MCF 10A (cell line): ENCODE measurements at regions not wholly inside any gene's neighbourhood (a gene's known extent, or its start where the extent isn't known, plus 50 kb on each side); places are given as distances from the start of the nearest gene placed in this dataset.

Source experiments
- BruUV-seq: library from RNA; stranded (reverse); fragments of 400-500 nt; replicated peaks from 2 replicates; lab custom pipeline; 2021; lab: Mats Ljungman, UMichigan
- CTCF ChIA-PET: fragments of 300-600 bp; sonication (Branson Sonifier 250); formaldehyde crosslinking; extraction: SDS; loops from one replicate; lab custom pipeline; 2021; ENCODE audit warnings: antibody characterized with exemption, inconsistent platforms; lab: Yijun Ruan, JAX
- POLR2A ChIA-PET: fragments of 300-600, 350-650 bp; sonication (Branson Sonifier 250); formaldehyde crosslinking; extraction: SDS; loops from one replicate; lab custom pipeline; 2020; ENCODE audit warnings: antibody characterized with exemption, inconsistent platforms; lab: Yijun Ruan, JAX
- DNase-seq: peaks from one replicate; pipeline ENCODE4 v3.0.0-alpha.2; 2018; ENCODE audit not compliant: unreplicated experiment
- H3K27ac Mint-ChIP-seq: one replicate; pipeline ENCODE4 v1.8.0; 2022; ENCODE audit warnings: mild to moderate bottlenecking, low read depth, mixed read lengths; ENCODE audit not compliant: unreplicated experiment
- H3K27me3 Mint-ChIP-seq: one replicate; pipeline ENCODE4 v1.8.0; 2022; ENCODE audit warnings: mixed read lengths; ENCODE audit not compliant: insufficient read depth, unreplicated experiment
- H3K36me3 Mint-ChIP-seq: one replicate; pipeline ENCODE4 v1.8.0; 2022; ENCODE audit warnings: mild to moderate bottlenecking, moderate library complexity, mixed read lengths; ENCODE audit not compliant: insufficient read depth, unreplicated experiment
- H3K4me1 Mint-ChIP-seq: one replicate; pipeline ENCODE4 v1.8.0; 2022; ENCODE audit warnings: mixed read lengths; ENCODE audit not compliant: insufficient read depth, unreplicated experiment
- H3K4me3 Mint-ChIP-seq: one replicate; pipeline ENCODE4 v1.8.0; 2022; ENCODE audit warnings: mild to moderate bottlenecking, moderate library complexity, mixed read lengths; ENCODE audit not compliant: unreplicated experiment
- H3K9me3 Mint-ChIP-seq: one replicate; pipeline ENCODE4 v1.8.0; 2022; ENCODE audit warnings: mixed read lengths; ENCODE audit not compliant: unreplicated experiment
- intact Hi-C: fragments of 100-400 bp; cut with micrococcal nuclease; formaldehyde crosslinking; loops from 2 replicates; pipeline ENCODE4 v1.14.1; 2022
- TF ChIP-seq, protein P1 (sequence below): fragments of 200-600 bp; IDR thresholded peaks from one replicate; pipeline ENCODE4 v1.8.0; 2022; ENCODE audit warnings: antibody characterized with exemption, mild to moderate bottlenecking; ENCODE audit not compliant: unreplicated experiment

DNA sequence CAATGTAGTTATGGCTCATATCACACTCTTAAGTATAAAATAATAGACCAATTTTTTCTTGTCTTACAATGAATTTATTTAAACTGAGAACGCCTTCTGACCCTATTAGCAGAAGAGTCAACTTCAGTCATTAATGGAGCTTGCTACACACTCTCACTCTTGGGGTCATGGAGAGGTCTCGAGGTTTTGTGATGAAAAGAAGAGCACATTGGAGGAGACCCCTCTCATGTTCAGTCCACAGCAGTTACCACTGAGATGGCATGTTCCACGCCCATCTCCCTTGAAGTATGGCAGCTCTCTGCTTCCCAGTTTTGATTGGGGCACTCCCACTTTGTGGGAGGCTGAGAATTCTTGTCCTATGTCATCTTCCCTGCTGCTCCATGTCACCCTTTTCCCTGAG is 266.4 kb downstream of the RPS29 start:
- H3K4me1 Mint-ChIP-seq: no peaks in the 10 kb centered on the region
- TF ChIP-seq, protein P1, sequence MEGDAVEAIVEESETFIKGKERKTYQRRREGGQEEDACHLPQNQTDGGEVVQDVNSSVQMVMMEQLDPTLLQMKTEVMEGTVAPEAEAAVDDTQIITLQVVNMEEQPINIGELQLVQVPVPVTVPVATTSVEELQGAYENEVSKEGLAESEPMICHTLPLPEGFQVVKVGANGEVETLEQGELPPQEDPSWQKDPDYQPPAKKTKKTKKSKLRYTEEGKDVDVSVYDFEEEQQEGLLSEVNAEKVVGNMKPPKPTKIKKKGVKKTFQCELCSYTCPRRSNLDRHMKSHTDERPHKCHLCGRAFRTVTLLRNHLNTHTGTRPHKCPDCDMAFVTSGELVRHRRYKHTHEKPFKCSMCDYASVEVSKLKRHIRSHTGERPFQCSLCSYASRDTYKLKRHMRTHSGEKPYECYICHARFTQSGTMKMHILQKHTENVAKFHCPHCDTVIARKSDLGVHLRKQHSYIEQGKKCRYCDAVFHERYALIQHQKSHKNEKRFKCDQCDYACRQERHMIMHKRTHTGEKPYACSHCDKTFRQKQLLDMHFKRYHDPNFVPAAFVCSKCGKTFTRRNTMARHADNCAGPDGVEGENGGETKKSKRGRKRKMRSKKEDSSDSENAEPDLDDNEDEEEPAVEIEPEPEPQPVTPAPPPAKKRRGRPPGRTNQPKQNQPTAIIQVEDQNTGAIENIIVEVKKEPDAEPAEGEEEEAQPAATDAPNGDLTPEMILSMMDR: no peak
- H3K27ac Mint-ChIP-seq: no peak overlapping the region
- intact Hi-C loops: no loop called here
- peaks cover 25% of the 10 kb centered on the region for H3K27me3 Mint-ChIP-seq
- DNase-seq: no peak
- no TSS peak for BruUV-seq
- H3K9me3 Mint-ChIP-seq: peaks cover 13% of the 10 kb centered on the region
- no peaks in the 10 kb centered on the region for H3K36me3 Mint-ChIP-seq
- no peak overlapping the region for H3K4me3 Mint-ChIP-seq
- ChIA-PET CTCF (interaction anchor here (0.6 kb wide), 1 partner anchor 79 kb away, joined by 3 read pairs; no protein-coding TSS in a partner anchor), POLR2A (no interaction called here)

DNA sequence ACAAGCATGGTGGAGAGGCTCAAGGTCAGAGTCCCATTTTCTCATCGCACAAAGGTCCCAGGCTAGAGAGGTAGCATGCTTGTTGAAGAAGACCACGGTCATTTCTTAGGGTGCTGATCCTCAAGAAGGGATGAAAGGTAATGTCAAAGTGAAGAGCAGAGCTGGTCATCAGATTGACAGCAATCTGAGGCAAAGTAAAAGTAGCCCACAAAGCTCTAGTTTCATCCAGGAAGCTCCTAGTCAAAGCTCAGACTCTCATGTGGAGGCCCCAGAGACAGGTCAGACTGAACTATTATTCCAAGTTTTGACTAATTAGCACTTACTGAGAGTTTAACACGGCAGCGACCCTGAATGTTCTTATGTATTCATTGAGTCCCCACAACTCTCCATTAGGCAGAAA is 270.6 kb downstream of the RPS29 start:
- no peaks in the 10 kb centered on the region for H3K9me3 Mint-ChIP-seq
- no peak overlapping the region for H3K4me3 Mint-ChIP-seq
- intact Hi-C loops: no loop called here
- H3K4me1 Mint-ChIP-seq: no peaks in the 10 kb centered on the region
- H3K36me3 Mint-ChIP-seq: no peaks in the 10 kb centered on the region
- POLR2A ChIA-PET: no interaction called here
- TF ChIP-seq, protein P1: no peak
- H3K27ac Mint-ChIP-seq: no peak overlapping the region
- no peak for DNase-seq
- CTCF ChIA-PET: interaction anchor here (1.0 to 1.2 kb wide), 2 partner anchors 8 to 10 kb away, joined by 3 read pairs; no protein-coding TSS in a partner anchor
- no TSS peak for BruUV-seq
- peaks cover 8% of the 10 kb centered on the region for H3K27me3 Mint-ChIP-seq

DNA sequence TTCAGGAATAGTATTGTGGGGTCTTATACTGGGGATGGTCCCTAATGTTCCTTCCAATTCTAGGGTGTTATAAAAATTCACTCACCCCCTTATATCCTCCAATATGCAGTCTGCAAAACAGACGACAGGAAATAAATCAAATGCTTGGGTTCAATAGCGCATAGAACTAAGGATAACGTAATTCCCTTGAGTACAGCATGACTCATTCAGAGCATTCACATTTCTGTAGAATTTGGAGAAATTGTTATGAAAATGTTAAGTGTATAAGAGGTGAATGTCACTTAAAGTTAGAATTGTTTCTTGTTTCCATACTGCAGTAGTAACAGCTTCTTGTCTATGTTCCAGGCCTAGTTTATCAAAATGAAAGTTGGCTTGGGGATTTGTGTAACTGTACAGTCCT is 271.4 kb downstream of the RPS29 start:
- intact Hi-C loops: no loop called here
- no peaks in the 10 kb centered on the region for H3K9me3 Mint-ChIP-seq
- CTCF ChIA-PET: interaction anchor here (1.3 kb wide), 1 partner anchor 9 kb away, joined by 3 read pairs; no protein-coding TSS in a partner anchor
- no peaks in the 10 kb centered on the region for H3K36me3 Mint-ChIP-seq
- no peaks in the 10 kb centered on the region for H3K4me1 Mint-ChIP-seq
- H3K27ac Mint-ChIP-seq: no peak overlapping the region
- TF ChIP-seq, protein P1: no peak
- no peak overlapping the region for H3K4me3 Mint-ChIP-seq
- POLR2A ChIA-PET: no interaction called here
- BruUV-seq: no TSS peak
- DNase-seq: no peak
- H3K27me3 Mint-ChIP-seq: no peaks in the 10 kb centered on the region

DNA sequence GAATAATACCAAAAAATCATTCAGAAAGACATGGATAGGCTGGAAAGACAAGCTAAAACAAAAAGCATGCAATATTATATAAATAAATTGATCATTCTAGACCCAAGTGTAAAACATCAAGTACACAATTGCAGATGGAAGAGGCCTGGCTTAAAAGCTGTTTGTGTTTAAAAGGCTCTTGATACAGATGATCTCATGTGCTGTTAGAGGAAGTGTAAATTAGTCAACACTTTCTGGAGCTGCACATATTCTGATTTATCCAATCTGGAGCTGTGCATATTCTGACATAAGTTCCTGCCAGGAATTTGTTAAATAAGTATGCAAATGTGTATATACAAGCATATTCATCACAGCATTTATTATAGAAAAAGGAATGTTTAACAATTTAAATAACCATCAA is 273.1 kb downstream of the RPS29 start:
- no TSS peak for BruUV-seq
- no peak overlapping the region for H3K27ac Mint-ChIP-seq
- ChIA-PET CTCF (no interaction called here), POLR2A (no interaction called here)
- intact Hi-C loops: no loop called here
- TF ChIP-seq, protein P1: no peak
- no peaks in the 10 kb centered on the region for H3K9me3 Mint-ChIP-seq
- no peaks in the 10 kb centered on the region for H3K4me1 Mint-ChIP-seq
- H3K4me3 Mint-ChIP-seq: no peak overlapping the region
- H3K36me3 Mint-ChIP-seq: no peaks in the 10 kb centered on the region
- peaks cover 10% of the 10 kb centered on the region for H3K27me3 Mint-ChIP-seq
- DNase-seq: no peak
